ENCODE measurements at regions not wholly inside any gene's neighbourhood (a gene's known extent, or its start where the extent isn't known, plus 50 kb on each side); places are given as distances from the start of the nearest gene placed in this dataset.

DNA sequence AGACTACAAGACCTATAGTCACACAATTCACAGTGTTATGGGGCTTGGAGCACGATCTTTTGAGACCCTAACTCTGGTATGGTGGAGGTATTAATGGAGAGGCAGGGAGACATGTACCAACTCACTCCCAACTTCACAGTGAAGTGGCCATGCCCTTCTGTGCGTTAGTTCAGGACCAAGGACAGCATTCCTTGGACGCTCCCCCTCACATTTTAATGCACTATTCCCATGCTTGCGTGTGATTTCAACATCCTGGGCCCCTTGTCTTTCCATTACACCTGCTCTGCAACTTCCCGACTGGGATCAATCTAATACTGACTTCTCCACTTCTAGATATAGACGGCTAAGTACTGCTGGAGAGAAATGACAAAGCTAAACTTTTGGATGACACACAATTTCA lies 72.7 kb downstream of the PLCE1 start:
- H3K9me3 ChIP-seq (ENCODE audit: control insufficient read depth, insufficient read depth, low read length) = no peaks in the 10 kb centered on the region
- no peaks in the 10 kb centered on the region for H3K36me3 ChIP-seq (ENCODE audit: control insufficient read depth, insufficient read depth, low read length)
- no peaks in the 10 kb centered on the region for H3K4me1 ChIP-seq (ENCODE audit: control insufficient read depth, insufficient read depth, low read length)
- no peak overlapping the region for H3K4me3 ChIP-seq (ENCODE audit: low read depth, low read length)
- no peak overlapping the region for H3K9ac ChIP-seq (ENCODE audit: low read depth, low read length)
- H3K27ac ChIP-seq (ENCODE audit: low read depth, low read length) = no peak overlapping the region
- H3K27me3 ChIP-seq (ENCODE audit: control insufficient read depth, insufficient read depth, low read length) = no peaks in the 10 kb centered on the region

DNA sequence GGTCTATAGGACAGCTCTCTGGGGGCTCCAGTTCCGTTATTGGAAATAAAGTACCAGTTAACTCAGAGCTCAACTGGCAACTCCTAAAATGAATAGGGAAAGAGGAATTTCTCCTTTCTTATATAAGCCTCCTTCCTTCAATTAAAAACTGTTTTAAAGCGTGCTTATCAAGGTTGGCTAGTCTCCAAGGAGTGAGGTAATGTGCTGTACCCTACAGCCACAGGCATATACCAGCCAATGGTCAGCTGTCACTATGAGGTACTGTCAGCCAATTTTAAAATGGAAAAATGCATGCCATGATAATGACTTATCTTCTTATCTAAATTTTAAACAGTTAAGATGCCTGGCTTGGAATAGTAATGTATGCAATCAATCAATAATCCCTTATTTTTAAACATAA lies 76.2 kb downstream of the PLCE1 start:
- Histone ChIP-seq H3K27ac (ENCODE audit: low read depth, low read length) (no peak overlapping the region), H3K27me3 (ENCODE audit: control insufficient read depth, insufficient read depth, low read length) (no peaks in the 10 kb centered on the region), H3K4me3 (ENCODE audit: low read depth, low read length) (no peak overlapping the region), H3K9ac (ENCODE audit: low read depth, low read length) (no peak overlapping the region), H3K9me3 (ENCODE audit: control insufficient read depth, insufficient read depth, low read length) (no peaks in the 10 kb centered on the region), H3K36me3 (ENCODE audit: control insufficient read depth, insufficient read depth, low read length) (no peaks in the 10 kb centered on the region), H3K4me1 (ENCODE audit: control insufficient read depth, insufficient read depth, low read length) (no peaks in the 10 kb centered on the region)

GRCh38 chr10:94074462-94074861 lies 80.7 kb downstream of the PLCE1 start:
- no peak overlapping the region for H3K27ac ChIP-seq (ENCODE audit: low read depth, low read length)
- H3K4me1 ChIP-seq (ENCODE audit: control insufficient read depth, insufficient read depth, low read length) = no peaks in the 10 kb centered on the region
- H3K27me3 ChIP-seq (ENCODE audit: control insufficient read depth, insufficient read depth, low read length) = no peaks in the 10 kb centered on the region
- no peaks in the 10 kb centered on the region for H3K9me3 ChIP-seq (ENCODE audit: control insufficient read depth, insufficient read depth, low read length)
- no peaks in the 10 kb centered on the region for H3K36me3 ChIP-seq (ENCODE audit: control insufficient read depth, insufficient read depth, low read length)
- H3K4me3 ChIP-seq (ENCODE audit: low read depth, low read length) = no peak overlapping the region
- H3K9ac ChIP-seq (ENCODE audit: low read depth, low read length) = no peak overlapping the region

GRCh38 chr10:94075506-94075905 lies 81.8 kb downstream of the PLCE1 start:
- no peaks in the 10 kb centered on the region for H3K27me3 ChIP-seq (ENCODE audit: control insufficient read depth, insufficient read depth, low read length)
- no peaks in the 10 kb centered on the region for H3K9me3 ChIP-seq (ENCODE audit: control insufficient read depth, insufficient read depth, low read length)
- H3K27ac ChIP-seq (ENCODE audit: low read depth, low read length) = no peak overlapping the region
- no peak overlapping the region for H3K4me3 ChIP-seq (ENCODE audit: low read depth, low read length)
- H3K36me3 ChIP-seq (ENCODE audit: control insufficient read depth, insufficient read depth, low read length) = no peaks in the 10 kb centered on the region
- H3K9ac ChIP-seq (ENCODE audit: low read depth, low read length) = no peak overlapping the region
- no peaks in the 10 kb centered on the region for H3K4me1 ChIP-seq (ENCODE audit: control insufficient read depth, insufficient read depth, low read length)

DNA sequence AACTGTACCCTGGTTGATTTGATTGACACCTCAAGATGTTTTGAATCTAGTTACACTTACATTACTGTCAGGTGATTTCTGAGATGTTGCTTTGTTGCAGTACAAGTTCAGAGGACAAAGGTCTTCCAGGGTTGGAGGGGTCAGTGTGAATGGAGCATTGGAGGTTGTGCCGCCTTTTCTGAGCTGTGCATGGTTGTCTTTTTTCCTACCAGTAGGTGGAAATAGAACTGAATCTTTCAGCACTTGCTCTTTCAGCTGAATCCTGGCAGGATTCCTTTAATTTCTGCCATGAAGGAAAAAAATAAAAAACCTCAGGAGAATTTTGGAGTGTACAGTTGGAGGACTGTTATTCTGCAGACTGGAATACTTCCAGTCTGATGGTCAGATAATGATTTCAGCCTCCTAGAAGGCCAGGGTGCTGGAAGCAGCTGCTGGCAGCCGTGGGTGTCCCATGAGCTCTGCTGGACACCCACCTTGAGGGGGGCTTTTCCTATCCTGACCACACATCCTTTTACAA lies 82.7 kb downstream of the PLCE1 start:
- Histone ChIP-seq H3K9ac (ENCODE audit: low read depth, low read length) (no peak overlapping the region), H3K9me3 (ENCODE audit: control insufficient read depth, insufficient read depth, low read length) (no peaks in the 10 kb centered on the region), H3K4me3 (ENCODE audit: low read depth, low read length) (no peak overlapping the region), H3K27me3 (ENCODE audit: control insufficient read depth, insufficient read depth, low read length) (no peaks in the 10 kb centered on the region), H3K27ac (ENCODE audit: low read depth, low read length) (no peak overlapping the region), H3K36me3 (ENCODE audit: control insufficient read depth, insufficient read depth, low read length) (no peaks in the 10 kb centered on the region), H3K4me1 (ENCODE audit: control insufficient read depth, insufficient read depth, low read length) (no peaks in the 10 kb centered on the region)

DNA sequence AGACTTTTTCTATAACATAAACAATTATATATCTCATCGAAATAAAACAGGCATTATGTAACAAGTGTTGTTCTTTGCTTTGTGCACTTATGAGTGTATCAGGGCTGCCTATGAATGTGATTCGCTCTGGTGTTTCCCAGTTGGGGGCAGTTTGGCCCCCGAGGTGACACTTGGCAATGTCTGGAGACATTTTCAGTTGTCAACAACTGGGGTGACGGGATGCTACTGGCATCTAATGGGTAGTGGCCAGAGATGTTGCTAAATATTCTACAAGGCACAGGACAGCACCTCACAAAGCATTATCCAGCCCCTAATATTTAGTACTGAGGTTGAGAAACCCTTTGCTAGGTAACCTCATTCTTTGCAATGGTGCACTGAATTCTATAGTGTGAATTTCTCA lies 83.3 kb downstream of the PLCE1 start:
- Histone ChIP-seq H3K9me3 (ENCODE audit: control insufficient read depth, insufficient read depth, low read length) (no peaks in the 10 kb centered on the region), H3K27ac (ENCODE audit: low read depth, low read length) (no peak overlapping the region), H3K36me3 (ENCODE audit: control insufficient read depth, insufficient read depth, low read length) (no peaks in the 10 kb centered on the region), H3K4me3 (ENCODE audit: low read depth, low read length) (no peak overlapping the region), H3K9ac (ENCODE audit: low read depth, low read length) (no peak overlapping the region), H3K27me3 (ENCODE audit: control insufficient read depth, insufficient read depth, low read length) (no peaks in the 10 kb centered on the region), H3K4me1 (ENCODE audit: control insufficient read depth, insufficient read depth, low read length) (no peaks in the 10 kb centered on the region)

GRCh38 chr10:94080108-94080507 lies 86.4 kb downstream of the PLCE1 start:
- H3K9ac ChIP-seq (ENCODE audit: low read depth, low read length) = no peak overlapping the region
- H3K4me3 ChIP-seq (ENCODE audit: low read depth, low read length) = no peak overlapping the region
- no peak overlapping the region for H3K27ac ChIP-seq (ENCODE audit: low read depth, low read length)
- no peaks in the 10 kb centered on the region for H3K27me3 ChIP-seq (ENCODE audit: control insufficient read depth, insufficient read depth, low read length)
- H3K36me3 ChIP-seq (ENCODE audit: control insufficient read depth, insufficient read depth, low read length) = no peaks in the 10 kb centered on the region
- H3K9me3 ChIP-seq (ENCODE audit: control insufficient read depth, insufficient read depth, low read length) = no peaks in the 10 kb centered on the region
- H3K4me1 ChIP-seq (ENCODE audit: control insufficient read depth, insufficient read depth, low read length) = no peaks in the 10 kb centered on the region

- no peak overlapping the region for H3K9ac ChIP-seq (ENCODE audit: low read depth, low read length)
- no peaks in the 10 kb centered on the region for H3K27me3 ChIP-seq (ENCODE audit: control insufficient read depth, insufficient read depth, low read length)
- H3K4me3 ChIP-seq (ENCODE audit: low read depth, low read length) = no peak overlapping the region
- H3K4me1 ChIP-seq (ENCODE audit: control insufficient read depth, insufficient read depth, low read length) = no peaks in the 10 kb centered on the region
- no peaks in the 10 kb centered on the region for H3K9me3 ChIP-seq (ENCODE audit: control insufficient read depth, insufficient read depth, low read length)
- no peaks in the 10 kb centered on the region for H3K36me3 ChIP-seq (ENCODE audit: control insufficient read depth, insufficient read depth, low read length)
- H3K27ac ChIP-seq (ENCODE audit: low read depth, low read length) = no peak overlapping the region
Measured at GRCh38 chr10:94083662-94084265, 90.0 kb downstream of the PLCE1 start.

DNA sequence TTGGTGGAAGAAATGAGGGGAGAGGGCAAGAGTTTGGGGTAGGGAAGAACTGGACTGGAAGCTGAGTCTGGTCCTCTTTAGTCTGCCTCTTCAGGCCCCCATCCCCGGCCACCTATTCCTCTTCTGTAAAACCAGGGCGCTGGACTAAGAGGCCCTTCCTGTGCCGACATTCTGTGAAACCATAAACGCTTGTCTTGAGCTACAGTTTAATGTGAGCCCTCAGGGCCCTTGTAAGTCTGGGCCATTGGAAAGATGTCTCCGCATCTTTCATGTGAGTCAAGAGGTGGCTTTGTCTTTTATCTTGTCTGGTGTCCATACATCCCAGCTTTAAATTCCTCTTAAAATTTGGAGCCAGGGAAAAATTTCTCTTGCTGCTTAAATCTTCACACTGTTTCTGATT lies 90.6 kb downstream of the PLCE1 start:
- no peaks in the 10 kb centered on the region for H3K9me3 ChIP-seq (ENCODE audit: control insufficient read depth, insufficient read depth, low read length)
- H3K36me3 ChIP-seq (ENCODE audit: control insufficient read depth, insufficient read depth, low read length) = no peaks in the 10 kb centered on the region
- H3K9ac ChIP-seq (ENCODE audit: low read depth, low read length) = no peak overlapping the region
- no peaks in the 10 kb centered on the region for H3K27me3 ChIP-seq (ENCODE audit: control insufficient read depth, insufficient read depth, low read length)
- no peaks in the 10 kb centered on the region for H3K4me1 ChIP-seq (ENCODE audit: control insufficient read depth, insufficient read depth, low read length)
- H3K27ac ChIP-seq (ENCODE audit: low read depth, low read length) = no peak overlapping the region
- no peak overlapping the region for H3K4me3 ChIP-seq (ENCODE audit: low read depth, low read length)

DNA sequence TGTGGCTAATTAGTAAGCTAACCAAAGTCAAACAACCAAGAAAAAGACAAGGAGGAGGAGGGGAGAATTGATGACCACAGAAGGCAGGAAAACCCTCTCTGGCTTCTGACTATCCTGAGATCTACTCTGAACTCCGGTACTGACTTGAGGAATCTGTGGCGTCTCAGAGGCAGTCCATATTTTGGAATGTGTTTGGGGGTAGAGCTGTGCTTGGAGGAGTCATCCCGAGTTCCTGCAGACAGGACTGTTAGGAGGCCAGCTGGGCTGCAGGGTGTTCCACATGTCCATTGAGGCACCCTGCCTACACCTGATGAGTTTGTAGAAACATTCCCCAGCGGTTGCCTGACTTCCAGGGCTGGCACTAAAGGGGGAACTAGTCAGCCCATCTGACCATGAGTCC lies 91.6 kb downstream of the PLCE1 start:
- H3K9ac ChIP-seq (ENCODE audit: low read depth, low read length) = no peak overlapping the region
- H3K36me3 ChIP-seq (ENCODE audit: control insufficient read depth, insufficient read depth, low read length) = no peaks in the 10 kb centered on the region
- no peaks in the 10 kb centered on the region for H3K9me3 ChIP-seq (ENCODE audit: control insufficient read depth, insufficient read depth, low read length)
- no peaks in the 10 kb centered on the region for H3K27me3 ChIP-seq (ENCODE audit: control insufficient read depth, insufficient read depth, low read length)
- H3K27ac ChIP-seq (ENCODE audit: low read depth, low read length) = no peak overlapping the region
- H3K4me3 ChIP-seq (ENCODE audit: low read depth, low read length) = no peak overlapping the region
- no peaks in the 10 kb centered on the region for H3K4me1 ChIP-seq (ENCODE audit: control insufficient read depth, insufficient read depth, low read length)

- H3K4me1 ChIP-seq (ENCODE audit: control insufficient read depth, insufficient read depth, low read length) = no peaks in the 10 kb centered on the region
- no peaks in the 10 kb centered on the region for H3K27me3 ChIP-seq (ENCODE audit: control insufficient read depth, insufficient read depth, low read length)
- H3K36me3 ChIP-seq (ENCODE audit: control insufficient read depth, insufficient read depth, low read length) = no peaks in the 10 kb centered on the region
- H3K4me3 ChIP-seq (ENCODE audit: low read depth, low read length) = no peak overlapping the region
- H3K27ac ChIP-seq (ENCODE audit: low read depth, low read length) = no peak overlapping the region
- H3K9ac ChIP-seq (ENCODE audit: low read depth, low read length) = no peak overlapping the region
- H3K9me3 ChIP-seq (ENCODE audit: control insufficient read depth, insufficient read depth, low read length) = no peaks in the 10 kb centered on the region
Measured at GRCh38 chr10:94085766-94086437, 92.2 kb downstream of the PLCE1 start.
